HuH-7 (cell line): ENCODE measurements at regions not wholly inside any gene's neighbourhood (a gene's known extent, or its start where the extent isn't known, plus 50 kb on each side); places are given as distances from the start of the nearest gene placed in this dataset.

ENCODE experiments used
- DNase-seq: peaks from one replicate; pipeline ENCODE4 v3.0.0; 2011; ENCODE audit warnings: low spot score

- no peak for DNase-seq
Measured at GRCh38 chr4:163419074-163419473, 54.5 kb downstream of the TKTL2 start.

- DNase-seq: no peak
Measured at GRCh38 chr4:163415668-163416067, 57.9 kb downstream of the TKTL2 start.

GRCh38 chr4:163414275-163414674 is 59.3 kb downstream of the TKTL2 start:
- no peak for DNase-seq

DNA sequence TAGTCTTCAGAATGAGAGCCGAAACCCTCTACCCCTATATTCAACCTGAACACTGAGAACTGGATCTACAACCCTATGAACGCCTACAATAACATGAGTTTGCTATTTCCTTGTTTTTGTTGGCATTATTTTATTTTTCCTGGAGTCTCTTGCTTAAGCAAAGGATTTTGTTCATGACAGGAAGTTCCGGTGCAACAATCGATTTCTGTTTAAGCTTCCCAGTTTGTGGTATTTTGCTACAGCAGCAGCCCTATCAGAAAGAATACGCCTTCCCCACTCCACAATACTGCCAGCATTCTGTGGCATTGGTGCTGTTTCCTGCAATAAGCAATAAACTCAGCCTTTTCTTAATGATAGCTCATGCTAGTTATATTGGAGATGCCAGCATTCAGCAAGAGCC is 60.9 kb downstream of the NPY5R start:
- DNase-seq: peak; percentile 7

- DNase-seq: no peak
Measured at GRCh38 chr4:163404080-163404479, 60.4 kb downstream of the NPY5R start.
